G401 (cell line): ENCODE measurements at regions not wholly inside any gene's neighbourhood (a gene's known extent, or its start where the extent isn't known, plus 50 kb on each side); places are given as distances from the start of the nearest gene placed in this dataset.
"Not testable (repeated sequence)": the region's sequence is repeated elsewhere in the genome, so short reads cannot be mapped to it uniquely, and the experiment has no call there.

Source experiments
- DNase-seq: peaks from one replicate; pipeline ENCODE4 v3.0.0-alpha.2; 2015; ENCODE audit warnings: low spot score
- in situ Hi-C: cut with HindIII; loops from 2 replicates; pipeline ENCODE4 v1.10.0; 2016; ENCODE audit warnings: low sequenced_read_pairs, mixed read lengths

- no peak for DNase-seq
Observed at GRCh38 chr11:70597751-70598625, 199.7 kb downstream of the CTTN start.

GRCh38 chr11:70600911-70601415 is 202.6 kb downstream of the CTTN start:
- DNase-seq, in situ Hi-C loops: not testable (repeated sequence)

More at GRCh38 chr11:70597751-70598625, 199.7 kb downstream of the CTTN start:
- in situ Hi-C loops = no loop called here

- in situ Hi-C loops = no loop called here
- no peak for DNase-seq
Observed at GRCh38 chr11:70601861-70602538, 203.7 kb downstream of the CTTN start.

GRCh38 chr11:70603114-70603755 is 204.9 kb downstream of the CTTN start:
- DNase-seq = no peak
- in situ Hi-C loops = no loop called here

- in situ Hi-C loops = no loop called here
- DNase-seq = no peak
Observed at GRCh38 chr11:70603756-70604211, 205.5 kb downstream of the CTTN start.

GRCh38 chr11:70604221-70604620 is 205.9 kb downstream of the CTTN start:
- in situ Hi-C loops = no loop called here
- no peak for DNase-seq

- DNase-seq = no peak
- in situ Hi-C loops = no loop called here
Observed at GRCh38 chr11:70604630-70605467, 206.5 kb downstream of the CTTN start.

- no peak for DNase-seq
- in situ Hi-C loops = no loop called here
Observed at GRCh38 chr11:70605468-70605815, 207.1 kb downstream of the CTTN start.

GRCh38 chr11:70605846-70606245 is 207.5 kb downstream of the CTTN start:
- no peak for DNase-seq
- in situ Hi-C loops = no loop called here

GRCh38 chr11:70606248-70606950 is 208.1 kb downstream of the CTTN start:
- in situ Hi-C loops = no loop called here
- peak; percentile 47 for DNase-seq

- DNase-seq = no peak
- in situ Hi-C loops = no loop called here
Observed at GRCh38 chr11:70606951-70607330, 208.6 kb downstream of the CTTN start.

- DNase-seq = no peak
- in situ Hi-C loops = no loop called here
Observed at GRCh38 chr11:70607561-70607960, 209.2 kb downstream of the CTTN start.

GRCh38 chr11:70608568-70609470 is 210.5 kb downstream of the CTTN start:
- in situ Hi-C loops = no loop called here

GRCh38 chr11:70610566-70611565 is 212.5 kb downstream of the CTTN start:
- in situ Hi-C loops = no loop called here
- DNase-seq = peak; percentile 15

More at GRCh38 chr11:70608568-70609470, 210.5 kb downstream of the CTTN start:
- DNase-seq = no peak

GRCh38 chr11:70611821-70612220 is 213.5 kb downstream of the CTTN start:
- DNase-seq = no peak
- in situ Hi-C loops = no loop called here

- DNase-seq = no peak
- in situ Hi-C loops = no loop called here
Observed at GRCh38 chr11:70612459-70613141, 214.3 kb downstream of the CTTN start.
